IMR-90 (cell line): ENCODE measurements at regions not wholly inside any gene's neighbourhood (a gene's known extent, or its start where the extent isn't known, plus 50 kb on each side); places are given as distances from the start of the nearest gene placed in this dataset.

Source experiments
- ATAC-seq: fragments of 200-7000 bp; cut with Tn5 transposase; 2 replicates; pipeline ENCODE4 v1.9.1; 2020; ENCODE audit warnings: low read depth, mild to moderate bottlenecking, moderate library complexity
- BruUV-seq: library from RNA; stranded (reverse); fragments of 400-500 nt; replicated peaks from 2 replicates; lab custom pipeline; 2021; lab: Mats Ljungman, UMichigan
- CTCF ChIA-PET: fragments of 300-600 bp; formaldehyde crosslinking; extraction: SDS; loops from one replicate; lab custom pipeline; 2021; ENCODE audit warnings: antibody characterized with exemption; lab: Yijun Ruan, JAX
- POLR2A ChIA-PET: fragments of 300-600 bp; sonication (Branson Sonifier 250); formaldehyde crosslinking; loops from one replicate; lab custom pipeline; 2022; ENCODE audit warnings: antibody characterized with exemption; ENCODE audit not compliant: unreplicated experiment; lab: Charles Lee
- DNase-seq: peaks from one replicate; pipeline ENCODE4 v3.0.0; 2013
- H2AFZ ChIP-seq: replicated peaks from 2 replicates; pipeline ENCODE3; 2013; ENCODE audit warnings: low read length, mild to moderate bottlenecking; ENCODE audit not compliant: poor library complexity
- H2AK5ac ChIP-seq: 2 replicates; pipeline ENCODE4 v1.6.1; 2013; ENCODE audit warnings: low read depth, low read length, inconsistent platforms
- H2AK9ac ChIP-seq: replicated peaks from 2 replicates; pipeline ENCODE3; 2013; ENCODE audit warnings: mild to moderate bottlenecking, low read depth, low read length, moderate library complexity; ENCODE audit not compliant: poor library complexity
- H2BK120ac ChIP-seq: 2 replicates; pipeline ENCODE4 v1.6.1; 2013; ENCODE audit warnings: low read depth, low read length, inconsistent platforms
- H2BK15ac ChIP-seq: 3 replicates; pipeline ENCODE4 v1.6.1; 2013; ENCODE audit warnings: low read depth, low read length, inconsistent platforms
- H2BK20ac ChIP-seq: 2 replicates; pipeline ENCODE4 v1.6.1; 2013; ENCODE audit warnings: low read depth, mild to moderate bottlenecking, inconsistent platforms, low read length, moderate library complexity
- H2BK5ac ChIP-seq: 2 replicates; pipeline ENCODE4 v1.6.1; 2013; ENCODE audit warnings: mild to moderate bottlenecking, low read depth, low read length, inconsistent platforms; ENCODE audit not compliant: poor library complexity, severe bottlenecking
- H3K14ac ChIP-seq: replicated peaks from 2 replicates; pipeline ENCODE4 v1.6.1; 2013; ENCODE audit warnings: low read depth, low read length, inconsistent platforms
- H3K18ac ChIP-seq: 2 replicates; pipeline ENCODE4 v1.6.1; 2013; ENCODE audit warnings: low read depth, low read length, control low read depth
- H3K23ac ChIP-seq: 2 replicates; pipeline ENCODE4 v1.6.1; 2013; ENCODE audit warnings: low read depth, low read length, inconsistent platforms
- H3K27ac ChIP-seq: 2 replicates; pipeline ENCODE4 v1.5.1; 2013; ENCODE audit warnings: mild to moderate bottlenecking, control low read depth, low read length; ENCODE audit not compliant: insufficient read depth
- H3K27me3 ChIP-seq: 2 replicates; pipeline ENCODE4 v1.6.1; 2013; ENCODE audit warnings: low read length; ENCODE audit not compliant: control insufficient read depth, insufficient read depth
- H3K36me3 ChIP-seq: 2 replicates; pipeline ENCODE4 v1.6.1; 2013; ENCODE audit warnings: low read length, mixed read lengths; ENCODE audit not compliant: control insufficient read depth, insufficient read depth
- H3K4ac ChIP-seq: 2 replicates; pipeline ENCODE4 v1.6.1; 2013; ENCODE audit warnings: low read depth, low read length, inconsistent platforms
- H3K4me1 ChIP-seq: 2 replicates; pipeline ENCODE4 v1.6.1; 2013; ENCODE audit warnings: low read length, mixed read lengths; ENCODE audit not compliant: control insufficient read depth, insufficient read depth
- H3K4me2 ChIP-seq: 2 replicates; pipeline ENCODE4 v1.6.1; 2013; ENCODE audit warnings: low read depth, mild to moderate bottlenecking, control low read depth, low read length, moderate library complexity
- H3K4me3 ChIP-seq: 2 replicates; pipeline ENCODE4 v1.5.1; 2013; ENCODE audit warnings: low read depth, mild to moderate bottlenecking, control low read depth, low read length, moderate library complexity; ENCODE audit not compliant: insufficient read depth
- H3K56ac ChIP-seq: 2 replicates; pipeline ENCODE4 v1.6.1; 2013; ENCODE audit warnings: low read length, inconsistent platforms; ENCODE audit not compliant: insufficient read depth; ENCODE audit errors: extremely low read depth
- H3K79me1 ChIP-seq, 2 experiments: 2 replicates each; pipeline ENCODE4 v1.6.1; 2013; ENCODE audit warnings: low read length in 2 of 2, inconsistent platforms in 1 of 2, low read depth in 1 of 2
- H3K9ac ChIP-seq: 2 replicates; pipeline ENCODE4 v1.6.1; 2013; ENCODE audit warnings: low read depth, low read length, control low read depth
- H3K9me1 ChIP-seq: 2 replicates; pipeline ENCODE4 v1.6.1; 2013; ENCODE audit warnings: low read length, inconsistent platforms; ENCODE audit not compliant: insufficient read depth
- H3K9me3 ChIP-seq: 2 replicates; pipeline ENCODE4 v1.6.1; 2013; ENCODE audit warnings: low read length; ENCODE audit not compliant: control insufficient read depth, insufficient read depth
- H4K20me1 ChIP-seq: 2 replicates; pipeline ENCODE4 v1.6.1; 2013; ENCODE audit warnings: low read length, inconsistent platforms; ENCODE audit not compliant: insufficient read depth
- H4K5ac ChIP-seq: 2 replicates; pipeline ENCODE4 v1.6.1; 2013; ENCODE audit warnings: mild to moderate bottlenecking, low read depth, low read length, control low read depth
- H4K8ac ChIP-seq, 2 experiments: 2 replicates each; pipeline ENCODE4 v1.6.1; 2013; ENCODE audit warnings: low read depth in 2 of 2, low read length in 2 of 2, control low read depth in 1 of 2, inconsistent platforms in 1 of 2
- H4K91ac ChIP-seq: 2 replicates; pipeline ENCODE4 v1.6.1; 2013; ENCODE audit warnings: low read depth, low read length, inconsistent platforms; ENCODE audit not compliant: insufficient read depth
- RFX5 ChIP-seq: IDR thresholded peaks from 2 replicates; pipeline ENCODE4 v1.8.0; 2012; ENCODE audit warnings: low read depth, mild to moderate bottlenecking, low read length, moderate library complexity
- WGBS, 2 experiments: methylation state at CpG; one replicate each; pipeline versions ENCODE4 v1.1.5 to v1.1.7; 2013; ENCODE audit warnings: missing lambda C conversion rate in 2 of 2; ENCODE audit not compliant: insufficient read length in 1 of 2; ENCODE audit errors: extremely low coverage in 2 of 2; 5-methylcytosine and 5-hydroxymethylcytosine counted together
- dilution Hi-C: fragments of 300-500 bp; cut with HindIII; formaldehyde crosslinking; loops from one replicate; pipeline ENCODE4 v1.14.3; 2018; ENCODE audit warnings: low sequenced_read_pairs; ENCODE audit not compliant: unreplicated experiment
- in situ Hi-C: fragments of 300-500 bp; cut with MboI; formaldehyde crosslinking; loops from 3 replicates; pipeline ENCODE4 v1.14.3; 2019; ENCODE audit warnings: low sequenced_read_pairs, inconsistent platforms, mixed read lengths
- intact Hi-C: fragments of 100-400 bp; cut with micrococcal nuclease; formaldehyde crosslinking; loops from 2 replicates; pipeline ENCODE4 v1.10.0; 2022

- ATAC-seq (no peak), DNase-seq (no peak)
- no peak overlapping the region for H2AFZ ChIP-seq
- H2BK15ac ChIP-seq, result no peak overlapping the region
- no peaks in the 10 kb centered on the region for H3K79me1 ChIP-seq
- H2BK20ac ChIP-seq, result no peak overlapping the region
- H2AK9ac ChIP-seq, result no peak overlapping the region
- TF ChIP-seq RFX5, result no peak
- H4K5ac ChIP-seq, result no peak overlapping the region
- CTCF ChIA-PET, result no interaction called here
- H3K9me1 ChIP-seq, result no peaks in the 10 kb centered on the region
- POLR2A ChIA-PET, result no interaction called here
- no peak overlapping the region for H3K4me3 ChIP-seq
- no peak overlapping the region for H2AK5ac ChIP-seq
- H3K9me3 ChIP-seq, result no peaks in the 10 kb centered on the region
- H2BK5ac ChIP-seq, result no peak overlapping the region
- WGBS, 2 experiments, result no CpG with 5 or more reads among the region's 3 CpGs
- H3K18ac ChIP-seq, result no peak overlapping the region
- no peak overlapping the region for H2BK120ac ChIP-seq
- no peak overlapping the region for H4K8ac ChIP-seq
- no peak overlapping the region for H3K4me2 ChIP-seq
- in situ Hi-C loops (no loop called here), dilution Hi-C loops (no loop called here), intact Hi-C loops (no loop called here)
- BruUV-seq, result no TSS peak
- no peaks in the 10 kb centered on the region for H3K27me3 ChIP-seq
- no peak overlapping the region for H3K9ac ChIP-seq
- H3K4ac ChIP-seq, result no peak overlapping the region
- no peak overlapping the region for H3K14ac ChIP-seq
- no peak overlapping the region for H3K23ac ChIP-seq
- no peak overlapping the region for H3K56ac ChIP-seq
- no peaks in the 10 kb centered on the region for H4K20me1 ChIP-seq
- no peaks in the 10 kb centered on the region for H3K36me3 ChIP-seq
- no peak overlapping the region for H3K27ac ChIP-seq
- H4K91ac ChIP-seq, result no peak overlapping the region
- no peaks in the 10 kb centered on the region for H3K4me1 ChIP-seq
Observed at GRCh38 chr15:101590785-101591184, 61.4 kb downstream of the TM2D3 start.
